ENCODE measurements at regions not wholly inside any gene's neighbourhood (a gene's known extent, or its start where the extent isn't known, plus 50 kb on each side); places are given as distances from the start of the nearest gene placed in this dataset.

DNA sequence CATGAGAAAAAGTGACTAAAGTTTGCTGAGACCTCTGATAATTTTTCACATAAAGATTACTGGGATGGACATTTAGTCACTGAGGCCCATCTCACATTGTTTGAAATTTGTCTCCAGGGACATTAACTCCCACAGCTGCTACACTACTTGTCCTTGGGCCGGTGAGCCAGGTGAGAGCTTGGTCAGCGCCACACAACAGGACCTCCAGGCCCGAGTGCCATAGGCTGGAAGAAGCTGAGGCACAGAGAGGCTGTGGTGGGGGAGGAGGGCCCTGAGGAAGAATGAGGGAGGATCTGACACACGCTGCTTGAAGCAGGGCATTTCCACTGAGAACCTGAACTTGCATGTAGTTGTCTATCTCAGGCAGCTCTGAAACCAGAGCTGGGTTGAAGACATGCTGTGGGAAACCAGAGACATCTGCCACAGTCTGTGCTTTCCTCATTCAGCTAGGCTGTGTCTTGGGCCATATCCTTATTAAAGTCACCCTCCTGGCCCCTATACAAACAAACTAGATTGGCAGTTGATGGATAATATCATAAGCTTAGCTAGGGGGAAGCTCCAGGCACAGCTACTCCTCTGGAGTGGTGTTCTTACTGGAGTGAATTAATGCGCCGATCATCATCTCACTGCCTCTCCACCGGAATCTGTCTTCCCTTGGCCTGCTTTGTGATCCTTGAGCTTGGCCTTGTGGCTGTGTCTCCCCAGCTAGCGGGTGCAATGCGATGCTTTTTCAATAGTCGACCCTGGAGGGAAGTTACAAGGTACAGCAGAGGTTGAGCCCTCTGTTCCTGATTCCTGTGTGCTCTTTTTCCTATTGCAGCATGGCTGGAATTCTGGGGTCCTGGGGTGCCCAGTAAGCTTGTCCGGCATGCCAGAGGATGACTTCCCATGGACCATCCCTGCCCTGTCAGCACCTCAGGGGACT, 225.3 kb upstream of the B3GAT1 start:
- no peak overlapping the region for H2BK15ac ChIP-seq (ENCODE audit: low read depth, low read length)
- H4K20me1 ChIP-seq (ENCODE audit: control insufficient read depth, insufficient read depth, insufficient read length) = no peaks in the 10 kb centered on the region
- no peak overlapping the region for H3K27ac ChIP-seq (ENCODE audit: insufficient read length, low read depth, low read length)
- H3K79me1 ChIP-seq (ENCODE audit: insufficient read depth, low read depth, low read length, poor library complexity, severe bottlenecking) = no peaks in the 10 kb centered on the region
- H2BK20ac ChIP-seq (ENCODE audit: low read depth, low read length, poor library complexity, severe bottlenecking) = no peak overlapping the region
- H3K27ac Mint-ChIP-seq = no peak overlapping the region
- peaks cover 14 to 15% of the 10 kb centered on the region in 2 experiments for H3K4me1 Mint-ChIP-seq
- H4K8ac ChIP-seq (replicated peaks; ENCODE audit: insufficient read length, low read depth, low read length) = no peak overlapping the region
- H3K56ac ChIP-seq (ENCODE audit: insufficient read length, low read depth, low read length) = no peak overlapping the region
- no peaks in the 10 kb centered on the region for H3K23me2 ChIP-seq (ENCODE audit: insufficient read length, low read depth, low read length, poor library complexity, severe bottlenecking)
- no peaks in the 10 kb centered on the region for H3K9me3 ChIP-seq (ENCODE audit: control insufficient read depth, low read depth, low read length)
- H3K9me3 Mint-ChIP-seq = no peaks in the 10 kb centered on the region
- TF ChIP-seq, protein P1, sequence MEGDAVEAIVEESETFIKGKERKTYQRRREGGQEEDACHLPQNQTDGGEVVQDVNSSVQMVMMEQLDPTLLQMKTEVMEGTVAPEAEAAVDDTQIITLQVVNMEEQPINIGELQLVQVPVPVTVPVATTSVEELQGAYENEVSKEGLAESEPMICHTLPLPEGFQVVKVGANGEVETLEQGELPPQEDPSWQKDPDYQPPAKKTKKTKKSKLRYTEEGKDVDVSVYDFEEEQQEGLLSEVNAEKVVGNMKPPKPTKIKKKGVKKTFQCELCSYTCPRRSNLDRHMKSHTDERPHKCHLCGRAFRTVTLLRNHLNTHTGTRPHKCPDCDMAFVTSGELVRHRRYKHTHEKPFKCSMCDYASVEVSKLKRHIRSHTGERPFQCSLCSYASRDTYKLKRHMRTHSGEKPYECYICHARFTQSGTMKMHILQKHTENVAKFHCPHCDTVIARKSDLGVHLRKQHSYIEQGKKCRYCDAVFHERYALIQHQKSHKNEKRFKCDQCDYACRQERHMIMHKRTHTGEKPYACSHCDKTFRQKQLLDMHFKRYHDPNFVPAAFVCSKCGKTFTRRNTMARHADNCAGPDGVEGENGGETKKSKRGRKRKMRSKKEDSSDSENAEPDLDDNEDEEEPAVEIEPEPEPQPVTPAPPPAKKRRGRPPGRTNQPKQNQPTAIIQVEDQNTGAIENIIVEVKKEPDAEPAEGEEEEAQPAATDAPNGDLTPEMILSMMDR (conservative IDR thresholded peaks at IDR 0.05) = no peak
- H3K18ac ChIP-seq (ENCODE audit: insufficient read length, low read depth, low read length) = no peak overlapping the region
- H3K4me3 Mint-ChIP-seq = no peak overlapping the region
- DNase-seq = no peak
- WGBS (ENCODE audit: extremely low coverage, insufficient read length, low lambda C conversion rate) = no CpG with 5 or more reads among the region's 11 CpGs
- H3K4ac ChIP-seq (ENCODE audit: low read depth, low read length) = no peak overlapping the region
- H4K5ac ChIP-seq (ENCODE audit: insufficient read length, low read depth, low read length) = no peak overlapping the region
- H3T11ph ChIP-seq (ENCODE audit: low read length) = no peak overlapping the region
- H2AK5ac ChIP-seq (ENCODE audit: insufficient read length, low read length) = no peak overlapping the region
- peaks cover 21% of the 10 kb centered on the region for H3K27me3 Mint-ChIP-seq (ENCODE audit: low read depth)
- H3K27me3 ChIP-seq (ENCODE audit: insufficient read depth, low read length) = no peaks in the 10 kb centered on the region
- H2BK5ac ChIP-seq (ENCODE audit: insufficient read length, low read length) = no peak overlapping the region
- no peak overlapping the region for H2BK120ac ChIP-seq (ENCODE audit: low read depth, low read length, poor library complexity, severe bottlenecking)
- no peak overlapping the region for H2BK12ac ChIP-seq (ENCODE audit: insufficient read length, low read depth, low read length)
- H3K79me2 ChIP-seq (ENCODE audit: insufficient read depth, low read length) = no peaks in the 10 kb centered on the region
- no peak overlapping the region for H4K91ac ChIP-seq (ENCODE audit: insufficient read length, low read depth, low read length)
- no peaks in the 10 kb centered on the region for H3K4me1 ChIP-seq (ENCODE audit: insufficient read depth, low read length)
- H3K14ac ChIP-seq (ENCODE audit: insufficient read depth, low read length) = no peak overlapping the region
- H3K4me2 ChIP-seq (ENCODE audit: insufficient read depth, insufficient read length, low read length) = no peak overlapping the region
- H2AFZ ChIP-seq (ENCODE audit: low read length) = no peak overlapping the region
- H3K36me3 Mint-ChIP-seq (ENCODE audit: insufficient read depth in 1 of 3, low read depth in 3 of 3) = no peaks in the 10 kb centered on the region
- no peak overlapping the region for H3K9ac ChIP-seq (ENCODE audit: extremely low read depth, insufficient read length, low read length)
- H3K23ac ChIP-seq (ENCODE audit: insufficient read length, low read depth, low read length) = no peak overlapping the region
